PC-9 (cell line): ENCODE measurements at regions not wholly inside any gene's neighbourhood (a gene's known extent, or its start where the extent isn't known, plus 50 kb on each side); places are given as distances from the start of the nearest gene placed in this dataset.

Experiments
- BruUV-seq: library from RNA; stranded (reverse); fragments of 400-500 nt; replicated peaks from 2 replicates; lab custom pipeline; 2021; lab: Mats Ljungman, UMichigan
- CTCF ChIA-PET: fragments of 300-600 bp; sonication (Branson Sonifier 250); formaldehyde crosslinking; loops from one replicate; lab custom pipeline; 2022; ENCODE audit warnings: antibody characterized with exemption; lab: Charles Lee
- POLR2A ChIA-PET: fragments of 300-600 bp; sonication (Branson Sonifier 250); formaldehyde crosslinking; loops from one replicate; lab custom pipeline; 2022; ENCODE audit warnings: antibody characterized with exemption; ENCODE audit not compliant: unreplicated experiment; lab: Charles Lee
- DNase-seq, 2 experiments: peaks; one replicate each; pipeline versions ENCODE4 v3.0.0 to v3.0.0-alpha.2; 2015 to 2022; ENCODE audit warnings: mixed read lengths in 1 of 2
- H2AFZ ChIP-seq: fragments of 200-600 bp; sonication (generic); 2 replicates; pipeline ENCODE4 v1.8.1; 2017; ENCODE audit warnings: antibody characterized with exemption
- H3F3A ChIP-seq: fragments of 200-600 bp; sonication (generic); 2 replicates; pipeline ENCODE4 v1.8.1; 2017; ENCODE audit warnings: antibody characterized with exemption, mild to moderate bottlenecking, low read depth; ENCODE audit not compliant: insufficient read depth
- H3K27ac ChIP-seq: fragments of 200-600 bp; sonication (generic); 2 replicates; pipeline ENCODE4 v1.6.1; 2016; ENCODE audit warnings: mixed run types
- H3K27me3 ChIP-seq: fragments of 200-600 bp; sonication (generic); 2 replicates; pipeline ENCODE4 v1.6.1; 2016; ENCODE audit warnings: low read depth, mixed run types; ENCODE audit not compliant: insufficient read depth
- H3K36me3 ChIP-seq: fragments of 200-600 bp; sonication (generic); 2 replicates; pipeline ENCODE4 v1.6.1; 2016; ENCODE audit warnings: low read depth, mixed run types
- H3K4me1 ChIP-seq: fragments of 200-600 bp; sonication (generic); replicated peaks from 2 replicates; pipeline ENCODE4 v1.6.1; 2016; ENCODE audit warnings: mixed run types; ENCODE audit not compliant: insufficient read depth
- H3K4me2 ChIP-seq: fragments of 200-600 bp; sonication (generic); 2 replicates; pipeline ENCODE4 v1.6.1; 2017; ENCODE audit warnings: mixed run types
- H3K4me3 ChIP-seq: fragments of 200-600 bp; sonication (generic); 2 replicates; pipeline ENCODE4 v1.6.1; 2016; ENCODE audit warnings: mixed run types
- H3K79me2 ChIP-seq: fragments of 200-600 bp; sonication (generic); 2 replicates; pipeline ENCODE4 v1.6.1; 2017; ENCODE audit warnings: low read depth, mixed run types
- H3K9me2 ChIP-seq: fragments of 200-600 bp; sonication (generic); 2 replicates; pipeline ENCODE4 v1.8.1; 2017; ENCODE audit warnings: mild to moderate bottlenecking; ENCODE audit not compliant: insufficient read depth
- H3K9me3 ChIP-seq: fragments of 200-600 bp; sonication (generic); 2 replicates; pipeline ENCODE4 v1.8.1; 2016; ENCODE audit warnings: low read depth; ENCODE audit not compliant: insufficient read depth
- H4K20me1 ChIP-seq: fragments of 200-600 bp; sonication (generic); 2 replicates; pipeline ENCODE4 v1.8.1; 2017; ENCODE audit not compliant: insufficient read depth
- CTCF ChIP-seq: fragments of 200-600 bp; sonication (generic); conservative IDR thresholded peaks from 2 replicates; pipeline ENCODE4 v1.6.1; 2017; ENCODE audit warnings: mixed run types, antibody characterized with exemption, mild to moderate bottlenecking, moderate library complexity
- EZH2 ChIP-seq: fragments of 200-600 bp; sonication (generic); IDR thresholded peaks from 2 replicates; pipeline ENCODE4 v1.8.0; 2017; ENCODE audit warnings: antibody characterized with exemption, low read depth
- intact Hi-C: fragments of 100-400 bp; cut with micrococcal nuclease; formaldehyde crosslinking; loops from one replicate; pipeline ENCODE4 v1.10.0; 2022; ENCODE audit not compliant: unreplicated experiment

GRCh38 chr9:26516773-26517343 is 375.7 kb downstream of the CAAP1 start:
- intact Hi-C loops: no loop called here
- no TSS peak for BruUV-seq

DNA sequence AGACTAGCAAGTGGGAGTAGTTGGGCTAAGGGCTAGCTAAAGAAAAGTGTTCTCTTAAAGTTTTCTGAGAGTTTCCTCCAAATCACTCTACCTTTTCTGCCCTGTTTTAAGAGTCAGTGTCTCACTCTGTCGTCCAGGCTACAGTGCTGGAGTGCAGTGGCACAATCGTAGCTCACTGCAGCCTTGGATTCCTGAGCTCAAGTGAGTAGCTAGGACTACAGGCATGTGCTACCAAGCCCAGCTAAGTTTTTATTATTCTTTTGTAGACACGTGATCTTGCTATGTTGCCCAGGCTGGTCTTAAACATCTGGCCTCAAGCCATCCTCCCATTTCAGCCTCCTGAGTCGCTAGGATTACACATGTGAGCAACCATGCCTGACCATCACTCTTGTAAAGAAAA is 378.9 kb downstream of the CAAP1 start:
- H3F3A ChIP-seq: no peaks in the 10 kb centered on the region
- no peak overlapping the region for H3K4me2 ChIP-seq
- H3K4me3 ChIP-seq: no peak overlapping the region
- no peaks in the 10 kb centered on the region for H3K9me3 ChIP-seq
- no peaks in the 10 kb centered on the region for H3K9me2 ChIP-seq
- ChIA-PET CTCF (no interaction called here), POLR2A (no interaction called here)
- no peak overlapping the region for H3K27ac ChIP-seq
- no peaks in the 10 kb centered on the region for H3K79me2 ChIP-seq
- H3K36me3 ChIP-seq: no peaks in the 10 kb centered on the region
- no TSS peak for BruUV-seq
- no peaks in the 10 kb centered on the region for H4K20me1 ChIP-seq
- H3K4me1 ChIP-seq: no peaks in the 10 kb centered on the region
- TF ChIP-seq CTCF (no peak), EZH2 (no peak)
- no peak overlapping the region for H2AFZ ChIP-seq
- no peak for DNase-seq
- no peaks in the 10 kb centered on the region for H3K27me3 ChIP-seq
- intact Hi-C loops: no loop called here

More at GRCh38 chr9:26516773-26517343, 375.7 kb downstream of the CAAP1 start:
- TF ChIP-seq CTCF: no peak
- TF ChIP-seq EZH2: no peak
- no peaks in the 10 kb centered on the region for H3K4me1 ChIP-seq
- ChIA-PET CTCF (no interaction called here), POLR2A (no interaction called here)
- no peak overlapping the region for H3K4me3 ChIP-seq
- no peaks in the 10 kb centered on the region for H3K9me3 ChIP-seq
- H3K36me3 ChIP-seq: no peaks in the 10 kb centered on the region
- H3F3A ChIP-seq: no peaks in the 10 kb centered on the region
- no peaks in the 10 kb centered on the region for H3K79me2 ChIP-seq
- H2AFZ ChIP-seq: no peak overlapping the region
- H3K27me3 ChIP-seq: no peaks in the 10 kb centered on the region
- H3K9me2 ChIP-seq: no peaks in the 10 kb centered on the region
- no peak for DNase-seq
- no peaks in the 10 kb centered on the region for H4K20me1 ChIP-seq
- no peak overlapping the region for H3K27ac ChIP-seq
- H3K4me2 ChIP-seq: no peak overlapping the region

- Histone ChIP-seq H3K79me2 (no peaks in the 10 kb centered on the region), H2AFZ (no peak overlapping the region), H3K4me3 (no peak overlapping the region), H3K9me2 (no peaks in the 10 kb centered on the region), H3K27ac (no peak overlapping the region), H3F3A (no peaks in the 10 kb centered on the region), H3K36me3 (no peaks in the 10 kb centered on the region), H3K27me3 (no peaks in the 10 kb centered on the region), H4K20me1 (no peaks in the 10 kb centered on the region), H3K4me2 (no peak overlapping the region), H3K9me3 (no peaks in the 10 kb centered on the region), H3K4me1 (no peaks in the 10 kb centered on the region)
- DNase-seq: no peak
- no peak for TF ChIP-seq CTCF
- no TSS peak for BruUV-seq
- ChIA-PET POLR2A (no interaction called here), CTCF (no interaction called here)
- intact Hi-C loops: no loop called here
Observed at GRCh38 chr9:26510137-26510536, 382.5 kb downstream of the CAAP1 start.
